ENCODE measurements at regions not wholly inside any gene's neighbourhood (a gene's known extent, or its start where the extent isn't known, plus 50 kb on each side); places are given as distances from the start of the nearest gene placed in this dataset.
"Not testable (repeated sequence)": the region's sequence is repeated elsewhere in the genome, so short reads cannot be mapped to it uniquely, and the experiment has no call there.

DNA sequence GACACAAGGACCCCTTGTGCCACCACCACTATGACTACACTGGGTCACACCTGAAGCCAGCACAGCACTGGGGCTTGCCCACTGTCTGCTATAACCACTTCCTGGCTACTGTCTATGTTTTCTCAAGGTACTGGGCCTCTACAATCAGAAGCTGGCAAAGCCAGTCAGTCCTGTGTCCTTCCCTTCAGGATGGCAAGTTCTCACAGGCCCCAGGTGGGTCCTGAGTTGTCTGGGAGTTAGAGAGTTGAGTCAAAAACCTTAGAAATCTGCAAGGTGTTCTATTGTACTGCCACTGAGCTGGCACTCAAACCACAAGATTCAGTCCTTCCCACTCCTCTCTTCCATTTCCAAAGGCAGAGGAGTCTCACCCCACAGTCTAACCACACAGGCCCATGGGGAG lies 705.5 kb downstream of the IPMK start:
- DNase-seq (ENCODE audit: low read depth): no peak

DNA sequence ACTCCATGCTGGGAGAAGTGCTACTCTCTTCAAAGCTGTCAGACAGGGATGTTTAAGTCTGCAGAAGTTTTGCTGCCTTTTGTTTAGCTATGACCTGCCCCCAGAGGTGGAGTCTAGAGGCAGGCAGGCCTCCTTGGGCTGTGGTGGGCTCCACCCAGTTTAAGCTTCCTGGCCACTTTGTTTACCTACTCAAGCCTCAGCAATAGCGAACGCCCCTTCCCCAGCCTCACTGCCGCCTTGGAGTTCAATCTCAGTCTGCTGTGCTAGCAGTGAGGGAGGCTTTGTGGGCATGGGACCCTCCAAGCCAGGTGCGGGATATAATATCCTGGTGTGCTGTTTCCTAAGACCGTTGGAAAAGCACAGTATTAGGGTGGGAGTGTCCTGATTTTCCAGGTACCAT lies 715.9 kb downstream of the IPMK start:
- DNase-seq (ENCODE audit: low read depth): not testable (repeated sequence)

DNA sequence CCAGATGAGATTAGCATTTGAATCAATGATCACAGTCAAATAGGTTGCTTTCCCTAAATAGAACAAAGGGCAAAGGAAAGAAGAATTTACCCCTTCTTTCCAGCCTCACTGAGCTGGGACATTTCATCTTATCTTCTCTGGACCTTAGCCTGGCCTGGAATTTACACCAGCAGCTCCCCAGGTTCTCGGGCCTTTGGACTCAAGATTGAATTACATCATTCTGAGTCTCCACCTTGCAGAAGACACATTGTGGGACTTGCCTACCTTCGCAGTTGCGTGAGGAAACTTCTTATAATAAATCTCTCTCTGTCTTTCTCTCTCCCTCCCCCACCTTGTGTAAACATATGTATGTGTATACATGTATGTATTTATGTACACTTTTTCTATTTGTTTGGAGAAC lies 732.4 kb downstream of the IPMK start:
- no peak for DNase-seq (ENCODE audit: low read depth)

DNA sequence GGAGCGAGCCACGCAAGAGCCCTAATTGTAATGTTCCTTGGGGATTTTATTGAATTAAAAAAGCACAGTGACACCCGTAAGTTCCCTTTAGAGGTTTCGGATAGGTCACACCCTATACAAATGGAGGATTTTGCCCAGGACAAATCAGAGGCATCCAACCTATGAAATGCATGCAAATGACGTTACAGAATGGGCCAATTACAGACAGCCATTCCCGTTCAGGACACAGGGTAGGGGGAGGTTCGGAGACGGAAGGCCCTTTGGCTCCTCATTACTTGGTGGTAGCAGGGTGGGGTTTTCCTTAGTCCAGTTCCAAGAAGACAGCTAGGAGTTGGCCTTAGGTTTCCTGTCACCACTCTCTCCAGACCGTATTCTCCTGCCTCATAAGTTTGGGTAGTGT lies 754.1 kb downstream of the IPMK start:
- DNase-seq (ENCODE audit: low read depth): no peak

DNA sequence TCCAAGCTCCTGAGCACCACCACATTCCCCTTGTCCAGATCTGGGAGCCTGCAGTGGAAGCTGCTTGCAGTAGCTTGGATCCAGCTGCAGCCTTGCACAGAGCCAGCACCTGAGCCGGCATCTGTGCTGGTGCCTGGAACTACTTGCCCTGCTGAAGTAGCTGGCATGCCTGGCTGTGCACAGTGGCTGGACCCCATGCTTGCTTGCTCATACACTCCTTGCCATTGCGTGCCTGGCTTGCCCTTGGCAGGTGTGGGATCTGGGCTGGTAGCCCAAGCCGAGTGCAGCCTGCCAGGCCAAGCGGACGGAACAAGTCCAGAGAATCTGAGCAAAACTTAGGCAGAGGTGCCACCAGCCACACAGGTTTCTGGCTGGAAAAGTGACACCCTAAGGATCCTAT lies 759.9 kb downstream of the IPMK start:
- no peak for DNase-seq (ENCODE audit: low read depth)

DNA sequence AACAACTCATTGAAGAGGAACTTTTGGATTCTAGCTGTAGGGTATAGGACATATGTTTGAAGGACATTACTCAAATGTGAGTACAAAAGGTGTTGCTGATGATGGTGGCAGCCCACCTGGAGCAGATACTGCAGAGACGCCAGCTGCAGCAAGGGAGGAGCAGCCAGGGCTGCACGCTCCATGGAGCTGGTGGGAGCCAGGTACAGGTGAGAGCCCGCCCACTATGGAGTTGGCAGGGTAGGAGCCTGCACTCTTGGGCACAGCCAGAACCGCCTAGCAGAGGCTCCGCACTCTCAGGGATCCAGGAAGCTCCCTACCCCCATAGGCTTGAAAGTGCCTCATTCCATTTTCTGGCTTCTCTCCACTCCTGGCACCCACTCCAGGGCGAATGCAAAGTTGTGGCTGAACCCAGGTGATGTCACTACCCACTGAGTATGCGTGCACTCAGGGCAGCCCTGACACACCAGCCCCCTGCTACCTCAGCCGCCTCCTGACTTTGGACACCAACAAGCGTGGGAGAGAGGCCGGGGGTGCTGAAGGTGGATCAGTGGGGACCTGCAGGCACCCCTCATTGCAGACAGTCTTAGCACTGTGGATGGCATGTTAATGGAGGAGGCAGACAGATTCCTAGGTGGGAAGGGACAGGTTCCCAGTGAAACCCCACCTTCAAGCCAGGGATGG lies 761.1 kb downstream of the IPMK start:
- DNase-seq (ENCODE audit: low read depth): no peak

DNA sequence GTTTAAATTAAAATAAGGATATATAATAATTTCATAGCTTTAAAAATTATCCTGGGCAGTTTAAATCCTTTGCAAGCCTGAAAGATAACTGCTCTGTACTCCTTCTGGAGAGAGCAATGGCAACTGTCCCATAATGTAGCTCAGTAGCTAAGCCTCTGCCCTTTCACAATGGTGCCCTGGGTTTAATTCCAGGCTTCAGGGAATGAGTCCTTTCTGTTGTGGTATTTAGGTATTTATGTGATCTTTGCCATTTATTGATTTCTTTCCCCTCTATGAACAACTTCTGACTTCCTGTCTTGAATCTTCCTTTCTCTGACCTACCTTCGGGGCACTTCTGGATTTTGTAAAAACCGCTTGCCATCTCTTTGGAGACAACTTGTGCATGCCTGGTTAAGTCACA lies 773.2 kb downstream of the IPMK start:
- no peak for DNase-seq (ENCODE audit: low read depth)

DNA sequence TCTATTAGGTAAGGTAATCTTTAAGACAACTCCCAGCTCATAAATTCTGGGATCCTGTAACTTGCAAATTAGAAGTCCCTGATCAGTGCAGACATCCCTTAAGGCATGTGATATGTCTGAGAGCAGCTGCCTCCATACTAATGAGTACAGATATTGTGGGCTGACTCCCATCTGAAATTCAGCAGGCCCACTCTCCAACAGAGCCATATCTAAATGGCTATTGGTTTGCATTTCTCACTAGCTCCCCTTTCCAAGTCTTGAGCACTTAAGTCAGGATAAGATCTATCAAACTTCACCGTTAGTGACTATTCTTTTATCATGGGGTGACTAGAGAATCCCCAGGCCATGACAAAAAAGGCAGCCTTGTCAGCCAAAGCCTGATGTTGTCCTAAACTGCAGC lies 785.4 kb downstream of the IPMK start:
- DNase-seq (ENCODE audit: low read depth): no peak

DNA sequence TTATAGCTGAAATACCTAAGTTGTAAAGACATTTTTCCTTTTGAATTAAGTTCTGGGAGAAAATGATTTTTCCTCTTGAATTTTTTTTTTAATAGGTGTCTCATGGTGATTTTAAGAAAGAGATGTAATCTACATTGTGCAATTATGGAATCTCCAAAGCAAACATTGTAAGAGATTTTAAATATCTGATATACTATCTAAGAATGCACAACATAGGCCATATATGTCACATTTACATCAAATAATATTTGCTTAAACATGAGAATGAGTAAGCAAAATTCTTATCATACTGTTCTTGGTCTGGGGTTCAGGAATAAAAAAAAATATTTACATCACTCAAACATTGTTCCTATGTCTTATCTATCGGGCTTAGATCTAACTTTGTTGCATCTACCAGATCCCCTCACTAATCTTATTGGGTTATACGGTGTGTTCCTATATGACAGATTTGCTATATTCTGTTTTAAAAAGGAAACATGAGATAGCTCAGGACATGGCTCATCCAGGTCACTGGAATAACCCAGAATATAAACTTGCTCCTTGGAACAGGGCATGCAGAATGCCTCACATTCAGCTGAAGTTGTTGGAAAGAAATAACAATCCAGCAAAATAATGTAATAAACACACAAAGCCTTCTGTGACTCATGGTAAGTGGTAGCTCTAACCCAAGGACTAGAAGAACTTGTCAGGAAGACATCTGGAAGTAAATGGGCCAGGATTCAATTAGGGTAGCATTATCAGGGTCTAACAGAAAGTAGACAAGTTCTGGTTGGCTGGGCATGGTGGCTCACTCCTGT lies 794.7 kb downstream of the IPMK start:
- DNase-seq (ENCODE audit: low read depth): no peak

DNA sequence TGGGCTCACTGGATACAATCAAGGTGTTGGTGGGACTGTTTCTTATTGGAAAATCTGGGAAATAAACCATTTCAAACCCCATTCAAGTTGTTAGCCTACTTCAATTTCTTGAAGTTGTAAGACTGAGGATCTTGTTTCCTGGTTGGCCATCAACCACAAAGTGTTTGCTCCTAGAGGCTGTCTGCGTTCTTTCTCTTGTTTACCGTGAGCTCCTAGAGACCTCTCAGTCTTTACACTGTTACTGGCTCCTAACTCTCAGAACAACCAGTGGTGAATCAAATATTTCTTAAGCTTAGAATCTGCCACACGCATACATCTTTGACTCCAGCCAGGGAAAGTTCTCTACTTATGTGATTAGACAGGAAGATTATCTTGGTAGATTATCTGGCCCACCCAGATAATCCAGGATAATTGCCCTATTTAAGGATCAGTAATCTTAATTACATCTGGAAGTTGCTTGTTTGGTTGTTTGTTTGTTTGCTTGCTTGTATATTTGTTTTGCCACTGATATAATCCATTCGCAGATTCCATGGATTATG lies 798.7 kb downstream of the IPMK start:
- DNase-seq (ENCODE audit: low read depth): no peak

DNA sequence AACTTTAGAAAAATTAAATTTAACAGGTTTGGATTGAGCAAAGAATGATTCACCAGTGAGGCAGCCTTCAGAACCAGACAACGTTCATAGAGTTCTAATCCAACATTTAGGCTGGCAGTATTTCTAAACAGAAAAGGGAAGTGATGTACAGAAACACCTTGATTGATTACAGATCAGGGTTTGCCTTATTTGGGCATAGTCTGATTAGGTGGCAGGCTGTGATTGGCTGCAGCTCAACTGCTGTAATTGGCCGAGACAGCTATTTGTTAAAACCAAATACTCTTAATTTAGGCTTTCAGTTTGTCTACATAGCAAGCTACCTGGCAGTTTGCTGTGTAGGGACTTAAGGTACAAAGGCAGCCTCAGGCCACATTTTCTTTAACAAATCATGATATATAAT lies 802.5 kb downstream of the IPMK start:
- no peak for DNase-seq (ENCODE audit: low read depth)

DNA sequence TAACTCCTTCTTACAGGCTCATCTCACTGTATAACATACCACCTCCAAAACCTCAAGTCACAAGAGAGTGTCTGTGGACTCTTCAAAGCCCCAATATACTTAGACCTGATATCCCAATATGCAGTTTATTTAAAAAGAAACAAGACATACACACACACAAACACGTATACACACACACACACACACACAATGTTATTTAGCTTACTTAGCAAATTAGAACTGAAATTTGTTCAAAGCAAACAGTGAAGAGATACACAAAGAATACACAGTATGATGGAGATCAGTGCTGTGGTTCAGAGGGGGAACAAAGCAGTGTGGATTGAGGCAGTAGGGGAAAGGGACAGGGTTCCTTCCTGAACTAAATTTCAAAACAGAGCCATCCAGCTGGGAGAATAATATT lies 807.2 kb downstream of the IPMK start:
- DNase-seq (ENCODE audit: low read depth): no peak

DNA sequence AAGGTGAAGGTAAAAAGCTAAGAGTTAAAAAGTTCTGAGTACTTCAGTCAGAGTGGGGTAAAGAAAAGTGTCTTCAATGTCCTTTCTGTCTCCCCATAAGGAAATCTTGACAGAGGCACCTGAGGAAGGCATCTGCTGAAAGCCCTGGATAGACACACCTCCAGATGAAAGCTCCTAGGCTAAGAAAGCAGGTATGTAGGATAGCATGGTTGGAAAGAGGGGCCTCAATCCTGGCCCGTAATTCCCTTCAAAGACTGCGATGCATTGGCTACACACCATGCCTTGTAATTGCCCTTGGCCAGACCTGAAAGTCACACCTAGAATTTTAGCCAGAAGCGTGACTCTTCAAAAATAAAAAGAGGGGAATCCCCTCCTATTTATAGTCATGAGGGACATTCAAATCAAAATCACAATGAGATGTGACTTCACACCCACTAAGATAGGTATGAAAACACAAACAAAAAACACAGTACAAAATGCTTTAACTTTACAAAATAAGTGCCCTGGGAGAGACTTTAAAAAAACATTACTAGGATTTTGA lies 809.7 kb downstream of the IPMK start:
- DNase-seq (ENCODE audit: low read depth): no peak

DNA sequence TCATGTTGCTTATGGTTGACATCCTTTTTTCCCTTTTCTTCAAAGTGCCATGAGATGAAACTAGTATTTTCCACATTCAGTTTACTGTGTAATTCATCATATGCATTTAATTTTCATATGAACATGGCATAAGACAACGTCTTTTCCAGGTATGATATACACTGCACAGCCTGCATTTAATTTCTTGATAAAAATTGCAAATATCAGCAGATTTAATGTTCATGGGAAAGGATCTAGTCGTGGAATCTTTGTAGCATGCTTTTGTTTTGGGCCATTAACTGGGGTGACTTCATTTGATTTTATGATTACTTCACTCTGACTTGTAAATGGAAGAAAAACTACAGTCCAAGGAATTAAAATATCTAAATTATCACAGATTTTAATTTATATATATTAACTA lies 837.3 kb downstream of the IPMK start:
- DNase-seq (ENCODE audit: low read depth): no peak

DNA sequence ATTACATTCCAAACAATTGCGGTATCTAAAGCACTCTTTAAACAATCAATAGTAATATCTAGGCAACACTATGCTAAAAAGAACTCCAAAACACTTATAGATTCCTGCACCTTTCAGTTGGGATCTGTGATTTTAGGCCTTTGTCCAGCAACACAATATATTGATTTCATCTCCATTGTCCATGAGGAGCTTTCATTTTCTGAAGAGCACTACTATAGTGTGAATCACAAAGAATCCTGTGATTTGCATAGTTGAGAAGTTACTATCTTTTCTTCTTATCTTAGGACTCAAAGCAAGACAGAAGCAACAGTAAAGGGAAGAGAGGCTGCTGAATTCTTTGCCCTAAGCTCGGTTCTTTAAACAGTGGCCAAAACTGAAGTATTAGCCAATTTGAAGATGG lies 846.8 kb downstream of the IPMK start:
- DNase-seq (ENCODE audit: low read depth): no peak

DNA sequence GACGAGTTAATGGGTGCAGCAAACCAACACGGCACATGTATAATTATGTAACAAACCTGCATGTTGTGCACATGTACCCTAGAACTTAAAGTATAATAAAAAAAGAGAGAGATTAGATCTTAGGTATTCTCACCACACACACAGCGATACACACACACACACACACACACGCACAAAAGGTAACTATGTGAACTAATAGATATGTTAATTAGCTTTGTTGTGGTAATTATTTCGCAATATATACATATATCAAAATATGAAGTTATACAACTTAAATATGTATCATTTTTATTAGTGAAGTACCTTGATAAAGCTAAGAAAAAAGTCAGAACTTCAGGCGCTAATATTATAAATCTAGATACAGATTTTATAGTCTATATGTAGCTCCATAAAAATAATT lies 849.2 kb downstream of the IPMK start:
- no peak for DNase-seq (ENCODE audit: low read depth)

DNA sequence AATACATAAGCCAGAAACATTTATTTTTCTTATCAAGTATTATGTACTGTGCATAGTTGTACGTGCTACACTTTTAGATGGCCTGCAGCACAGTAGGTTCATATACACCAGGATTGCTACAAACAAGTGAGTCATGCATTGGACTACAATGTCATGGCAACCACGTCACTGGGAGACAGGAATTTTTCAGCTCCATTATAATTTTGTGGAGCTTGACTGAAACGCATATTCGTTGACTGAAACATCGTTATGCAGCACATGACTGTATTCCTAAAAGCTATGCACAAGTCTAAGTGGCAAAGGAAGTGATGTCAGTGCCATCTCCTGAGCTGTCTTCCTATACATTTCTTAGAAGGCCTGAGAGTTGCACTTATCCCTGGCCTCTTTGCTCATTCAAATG lies 871.8 kb downstream of the IPMK start:
- no peak for DNase-seq (ENCODE audit: low read depth)

DNA sequence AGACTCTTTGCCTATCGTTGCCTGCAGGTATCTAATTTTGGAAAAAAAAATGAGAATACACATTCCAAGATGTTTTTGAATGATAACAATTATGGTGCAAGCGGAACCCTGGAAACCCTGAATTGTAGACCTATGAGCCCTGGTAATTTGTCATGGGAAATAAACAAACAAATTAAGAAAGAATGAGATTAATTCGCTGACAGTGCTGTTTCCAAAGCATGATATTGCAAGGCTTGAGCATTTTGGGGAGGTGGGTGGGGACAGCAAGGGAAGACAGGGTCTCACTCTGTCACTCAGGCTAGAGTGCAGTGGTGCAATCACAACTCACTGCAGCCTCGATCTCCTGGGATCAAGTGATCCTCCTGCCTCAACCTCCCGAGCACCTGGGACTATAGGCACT lies 900.3 kb downstream of the IPMK start:
- DNase-seq (ENCODE audit: low read depth): no peak

DNA sequence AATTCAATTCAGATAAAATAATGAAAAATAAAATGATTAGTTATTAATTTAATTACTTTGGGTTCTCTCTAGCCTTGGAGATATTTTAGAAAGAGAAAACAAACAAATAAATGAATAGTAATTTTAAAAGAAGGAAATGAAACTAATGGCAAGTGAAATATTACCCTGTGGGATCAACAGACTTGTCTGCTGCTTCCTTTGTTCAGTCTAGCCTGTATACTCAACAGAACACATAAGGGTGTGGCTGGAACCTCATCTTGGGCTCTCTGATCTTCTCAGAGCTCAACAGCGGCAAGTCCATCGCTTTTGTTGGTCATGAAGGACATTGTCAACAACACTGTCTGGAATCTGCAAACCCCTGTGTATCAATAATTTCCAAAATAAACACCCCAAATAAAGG lies 904.9 kb downstream of the IPMK start:
- DNase-seq (ENCODE audit: low read depth): no peak

DNA sequence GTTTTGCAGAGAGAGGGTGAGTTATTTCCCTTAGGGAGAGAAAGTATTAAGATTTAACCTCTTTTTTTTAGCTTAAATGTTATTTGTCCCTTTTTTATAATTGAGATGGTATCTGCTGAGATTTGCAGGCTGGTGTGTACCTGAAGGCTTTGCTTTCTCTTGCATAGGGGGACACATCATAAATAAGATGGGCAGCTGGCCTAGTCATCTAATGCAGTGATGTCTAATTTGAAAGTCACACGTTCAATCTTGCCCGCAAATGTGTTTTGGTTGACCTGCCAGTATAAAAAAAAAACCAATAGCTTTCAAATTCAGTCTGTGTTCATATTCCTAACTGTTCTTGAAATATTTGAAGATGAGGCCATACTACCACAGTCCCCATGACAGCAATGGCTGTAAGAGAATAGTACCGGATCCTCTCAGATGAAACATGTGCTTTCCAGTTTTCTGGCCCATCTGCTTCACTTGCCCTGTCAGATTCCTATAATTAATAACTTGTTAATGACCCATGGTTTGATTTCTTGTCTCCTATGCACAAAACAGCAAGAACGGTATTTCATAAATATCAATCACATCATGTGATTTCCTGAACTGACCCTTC lies 914.2 kb downstream of the IPMK start:
- no peak for DNase-seq (ENCODE audit: low read depth)

DNA sequence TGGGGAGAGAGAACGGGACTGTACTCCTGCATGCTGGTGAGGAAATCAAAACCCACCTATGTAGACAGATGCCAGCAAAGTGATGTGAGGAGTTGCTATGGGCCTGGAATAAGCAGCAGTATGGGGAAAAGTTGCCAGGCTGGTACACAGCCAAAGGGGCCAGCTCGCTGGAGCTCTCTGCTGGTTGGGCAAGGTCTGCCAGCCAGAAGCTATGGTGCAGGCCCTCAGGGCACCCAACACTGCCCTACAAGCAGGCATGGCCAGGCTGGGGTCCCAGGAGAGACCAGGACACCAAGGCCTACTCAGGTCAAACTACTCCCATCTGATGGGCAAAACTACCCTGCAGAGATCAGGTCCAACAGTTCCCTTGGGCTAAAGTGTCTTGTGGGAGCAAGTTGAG lies 916.6 kb downstream of the IPMK start:
- no peak for DNase-seq (ENCODE audit: low read depth)

DNA sequence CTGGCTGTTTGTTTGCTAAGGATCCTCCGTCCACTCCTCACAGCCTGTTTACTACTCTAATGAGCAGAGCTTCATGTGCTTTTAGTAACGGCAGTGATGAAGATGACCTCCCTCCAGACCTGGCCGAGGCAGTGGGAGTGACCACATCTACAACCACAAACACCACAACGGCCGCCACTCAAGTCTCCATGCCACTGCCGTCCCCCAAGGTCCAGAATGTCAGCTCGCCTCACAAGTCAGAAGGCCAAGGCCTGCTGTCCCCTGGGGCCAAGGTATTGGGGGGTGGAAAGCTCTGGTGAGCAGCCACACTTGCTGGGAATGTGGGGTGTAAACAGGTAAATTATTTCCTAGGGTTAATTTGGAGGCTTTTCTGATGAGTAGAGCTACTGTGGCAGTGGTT lies 926.4 kb downstream of the IPMK start:
- DNase-seq (ENCODE audit: low read depth): no peak
